Heart left ventricle (tissue), 13 donors: ENCODE measurements at regions not wholly inside any gene's neighbourhood (a gene's known extent, or its start where the extent isn't known, plus 50 kb on each side); places are given as distances from the start of the nearest gene placed in this dataset.

Source experiments
- CTCF ChIP-seq, 12 donors: fragments of 200-600 bp; sonication (generic) in 4 of 12; IDR thresholded peaks; one replicate each; pipeline versions ENCODE4 v1.5.0 to v1.8.0; 2018 to 2022; ENCODE audit warnings: antibody characterized with exemption in 12 of 12, mild to moderate bottlenecking in 5 of 12
- POLR2A ChIP-seq, 2 donors: fragments of 450-650 bp; IDR thresholded peaks; one replicate each; pipeline ENCODE4 v1.6.1; 2017; ENCODE audit warnings: antibody characterized with exemption in 2 of 2, mild to moderate bottlenecking in 2 of 2, moderate library complexity in 2 of 2
- donor health status: ischemic (EF 13 %, LVEDD 7.1; RV severe dilation, severe dysfunction).
- donor health status: DM: no; HTN: yes; CAD: no.
- donor health status: DM: no; HTN: no; CAD: no.
- donor health status: ischemic (EF 25% LVEDD 6.9; RV normal size, moderate dysfunction).
- donor health status: ischemic (EF 25% LVEDD 5.7; RV mildly dilated, moderate dysfunction).
- donor health status: ischemic (EF 35%, LVEDD 5.7; RV mildly dilated, moderate dysfunction).
- donor health status: nonischemic (EF 11% LVEDD 7.7; RV severe dilation, severe dysfunction).
- donor health status: DM: yes; HTN: yes; CAD: no.
- donor health status: PGD.
- donor health status: ischemic (EF 29% LVEDD 5.4; RV normal size, mild dysfunction).
- donor health status: nonischemic (EF 23%, LVEDD 6.1; RV moderate dilation, normal function).

GRCh38 chr1:172934417-172934762, 116.4 kb downstream of the TNFSF18 start:
- TF ChIP-seq CTCF (IDR thresholded peaks at IDR 0.05) (no peak), POLR2A (IDR thresholded peaks at IDR 0.05) (no peak)
